Osteocyte (in vitro differentiated cells): ENCODE measurements at regions not wholly inside any gene's neighbourhood (a gene's known extent, or its start where the extent isn't known, plus 50 kb on each side); places are given as distances from the start of the nearest gene placed in this dataset.

Source experiments
- DNase-seq: peaks from one replicate; pipeline ENCODE4 v3.0.0; 2021; ENCODE audit warnings: mixed read lengths; ENCODE audit not compliant: unreplicated experiment; ENCODE audit errors: extremely low spot score
- H3K27ac Mint-ChIP-seq: one replicate; pipeline ENCODE4 v1.8.0; 2021; ENCODE audit warnings: mild to moderate bottlenecking, mixed read lengths; ENCODE audit not compliant: unreplicated experiment
- H3K27me3 Mint-ChIP-seq: one replicate; pipeline ENCODE4 v1.8.0; 2021; ENCODE audit warnings: mixed read lengths; ENCODE audit not compliant: unreplicated experiment
- H3K36me3 Mint-ChIP-seq: one replicate; pipeline ENCODE4 v1.8.0; 2021; ENCODE audit warnings: mixed read lengths; ENCODE audit not compliant: unreplicated experiment
- H3K4me1 Mint-ChIP-seq: one replicate; pipeline ENCODE4 v1.8.0; 2021; ENCODE audit warnings: mixed read lengths; ENCODE audit not compliant: unreplicated experiment
- H3K4me3 Mint-ChIP-seq: one replicate; pipeline ENCODE4 v1.8.0; 2021; ENCODE audit warnings: mild to moderate bottlenecking, moderate library complexity, mixed read lengths; ENCODE audit not compliant: unreplicated experiment
- H3K9me3 Mint-ChIP-seq: one replicate; pipeline ENCODE4 v1.8.0; 2021; ENCODE audit warnings: mixed read lengths; ENCODE audit not compliant: unreplicated experiment
- CTCF ChIP-seq: fragments of 200-600 bp; sonication (generic); IDR thresholded peaks from 2 replicates; pipeline ENCODE4 v1.5.0; 2021; ENCODE audit warnings: antibody characterized with exemption, mild to moderate bottlenecking, moderate library complexity

- H3K27ac Mint-ChIP-seq: no peak overlapping the region
- no peak for DNase-seq
These were observed 188.5 kb upstream of the CDH2 start for GRCh38 chr18:28365411-28365831.

DNA sequence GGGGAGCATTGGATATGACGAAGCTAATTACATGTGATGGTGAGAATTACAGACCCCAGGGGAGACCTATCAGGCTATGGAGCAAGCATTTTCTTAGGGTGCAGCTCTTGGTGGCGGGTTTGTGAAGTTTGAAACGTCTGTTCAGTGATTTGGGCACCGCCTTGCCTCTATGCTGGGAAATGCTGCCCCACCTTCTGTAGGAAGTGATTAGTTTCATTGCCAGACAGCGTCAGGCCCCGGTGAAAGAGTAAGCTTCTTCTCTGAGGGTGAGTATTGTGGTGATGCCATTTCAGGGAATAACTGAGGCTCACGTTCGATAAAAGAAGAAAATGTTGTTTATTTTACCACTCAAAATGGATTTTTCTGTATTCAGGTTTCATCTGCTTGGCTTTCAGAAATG is 186.2 kb upstream of the CDH2 start:
- no peak for DNase-seq
- Mint-ChIP-seq H3K27me3 (peaks cover 4% of the 10 kb centered on the region), H3K36me3 (no peaks in the 10 kb centered on the region), H3K4me1 (no peaks in the 10 kb centered on the region), H3K9me3 (no peaks in the 10 kb centered on the region), H3K27ac (no peak overlapping the region), H3K4me3 (no peak overlapping the region)
- TF ChIP-seq CTCF: no peak

More at GRCh38 chr18:28365411-28365831, 188.5 kb upstream of the CDH2 start:
- Mint-ChIP-seq H3K9me3 (no peaks in the 10 kb centered on the region), H3K27me3 (peaks cover 2% of the 10 kb centered on the region), H3K36me3 (no peaks in the 10 kb centered on the region), H3K4me1 (no peaks in the 10 kb centered on the region), H3K4me3 (no peak overlapping the region)
- TF ChIP-seq CTCF: no peak

DNA sequence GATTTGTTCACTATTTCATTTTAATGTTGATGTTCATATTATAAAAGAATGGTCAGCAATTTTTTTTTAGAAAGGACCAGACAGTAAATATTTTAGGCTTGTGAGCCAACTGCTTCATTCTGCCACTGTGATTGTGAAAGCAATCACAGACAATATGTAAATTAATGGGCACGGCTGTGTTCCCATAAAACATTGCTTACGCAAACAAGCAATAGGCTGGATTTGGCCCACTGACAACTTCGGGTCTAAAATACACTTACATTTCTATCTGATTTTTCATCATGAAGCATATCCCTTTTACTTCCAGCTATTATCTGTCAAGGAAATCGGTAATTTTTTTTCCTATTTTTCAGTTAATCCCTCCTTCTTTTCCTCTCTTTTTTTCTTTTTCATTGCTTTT is 182.2 kb upstream of the CDH2 start:
- peaks cover 4% of the 10 kb centered on the region for H3K27me3 Mint-ChIP-seq
- H3K4me3 Mint-ChIP-seq: no peak overlapping the region
- H3K9me3 Mint-ChIP-seq: no peaks in the 10 kb centered on the region
- DNase-seq: no peak
- no peak overlapping the region for H3K27ac Mint-ChIP-seq
- H3K36me3 Mint-ChIP-seq: no peaks in the 10 kb centered on the region
- TF ChIP-seq CTCF: no peak
- no peaks in the 10 kb centered on the region for H3K4me1 Mint-ChIP-seq

GRCh38 chr18:28357766-28358401 is 181.0 kb upstream of the CDH2 start:
- H3K27me3 Mint-ChIP-seq: peaks cover 6% of the 10 kb centered on the region
- no peak overlapping the region for H3K27ac Mint-ChIP-seq
- H3K36me3 Mint-ChIP-seq: no peaks in the 10 kb centered on the region
- no peaks in the 10 kb centered on the region for H3K9me3 Mint-ChIP-seq
- no peak for TF ChIP-seq CTCF
- no peak for DNase-seq
- H3K4me3 Mint-ChIP-seq: no peak overlapping the region
- no peaks in the 10 kb centered on the region for H3K4me1 Mint-ChIP-seq

DNA sequence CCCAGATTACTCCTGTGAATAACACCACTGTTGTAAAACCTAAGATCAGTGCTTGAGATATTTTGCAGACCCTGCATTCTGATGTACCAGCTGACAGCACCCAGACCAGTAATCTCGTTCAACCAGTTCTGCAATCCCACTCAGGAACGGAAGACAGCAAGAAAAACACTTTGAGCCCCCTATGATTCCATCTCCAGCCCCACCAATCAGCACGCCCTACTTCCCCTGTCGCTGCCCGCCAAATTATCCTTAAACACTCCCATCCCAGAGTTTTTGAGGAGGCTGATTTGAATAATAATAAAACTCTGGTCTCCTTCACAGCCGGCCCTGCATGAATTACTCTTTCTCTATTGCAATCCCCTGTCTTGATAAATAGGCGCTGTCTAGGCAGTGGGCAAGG is 173.9 kb upstream of the CDH2 start:
- H3K36me3 Mint-ChIP-seq: no peaks in the 10 kb centered on the region
- no peaks in the 10 kb centered on the region for H3K9me3 Mint-ChIP-seq
- no peaks in the 10 kb centered on the region for H3K4me1 Mint-ChIP-seq
- no peak overlapping the region for H3K4me3 Mint-ChIP-seq
- H3K27me3 Mint-ChIP-seq: peaks cover 13% of the 10 kb centered on the region
- no peak overlapping the region for H3K27ac Mint-ChIP-seq
- DNase-seq: no peak
- TF ChIP-seq CTCF: no peak
